ENCODE measurements at regions not wholly inside any gene's neighbourhood (a gene's known extent, or its start where the extent isn't known, plus 50 kb on each side); places are given as distances from the start of the nearest gene placed in this dataset.

- POLR2A ChIA-PET = no interaction called here
- no peak for TF ChIP-seq CTCF (IDR thresholded peaks at IDR 0.05; ENCODE audit: insufficient read depth, low read length, missing control alignments)
- no peak overlapping the region for H3K4me3 ChIP-seq (ENCODE audit: low read depth, low read length)
- CTCF ChIA-PET = no interaction called here
- DNase-seq (ENCODE audit: low read depth, low spot score) = no peak
Observed at GRCh38 chr22:35475545-35475944, 65.1 kb upstream of the RASD2 start.

DNA sequence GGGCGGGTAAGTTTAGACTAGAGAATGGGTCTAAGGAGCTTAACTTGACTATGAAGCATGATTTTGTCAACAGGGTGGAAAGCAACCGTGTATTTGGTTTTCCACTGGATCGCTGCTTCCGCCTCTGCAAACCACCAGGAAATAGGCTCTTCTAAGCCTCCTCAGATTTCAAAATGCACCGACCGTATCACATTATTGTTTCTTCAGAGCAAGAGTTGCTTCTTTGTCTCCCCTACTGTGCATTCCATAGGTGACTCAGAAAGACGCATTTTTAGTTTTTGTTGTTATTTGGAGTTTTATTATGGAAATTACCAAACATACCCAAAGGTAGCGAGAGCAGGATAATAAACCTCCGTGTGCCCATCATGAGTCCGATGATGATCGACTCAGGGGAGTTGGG, 64.3 kb upstream of the RASD2 start:
- POLR2A ChIA-PET = no interaction called here

DNA sequence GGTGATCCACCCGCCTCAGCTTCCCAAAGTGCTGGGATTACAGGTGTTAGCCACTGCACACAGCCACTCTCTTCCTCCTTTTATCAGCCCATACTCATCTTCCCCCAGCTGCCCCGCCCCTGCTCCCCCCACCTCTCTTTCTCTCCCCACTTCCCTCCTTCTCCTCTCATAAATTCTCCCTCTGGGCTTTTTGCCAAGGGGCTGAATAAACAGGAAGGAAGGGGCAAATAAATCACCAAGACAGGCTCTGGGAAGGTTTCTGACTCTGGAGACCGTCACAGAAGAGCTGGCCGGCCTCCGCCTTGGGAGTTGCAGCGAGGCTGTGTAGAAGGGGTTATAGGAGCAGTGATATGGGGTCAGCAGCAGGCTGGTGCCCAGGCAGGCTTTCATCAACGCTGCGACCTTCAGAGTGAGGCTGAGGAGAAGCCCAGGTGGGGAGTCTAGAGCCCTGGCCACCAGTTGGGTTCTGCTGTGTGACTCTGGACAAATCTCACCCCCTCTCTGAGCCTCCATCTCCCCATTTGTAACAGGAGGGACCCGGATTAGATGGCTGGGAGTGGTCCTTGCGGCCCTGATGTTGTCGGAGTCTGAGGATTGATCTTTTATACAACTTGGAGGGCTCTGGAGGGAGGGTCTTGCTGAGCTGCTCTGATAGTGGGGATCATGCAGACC, 62.6 kb upstream of the RASD2 start:
- CTCF ChIA-PET = no interaction called here

More for the DNA sequence above, 64.3 kb upstream of the RASD2 start:
- DNase-seq (ENCODE audit: low read depth, low spot score) = no peak
- no peak overlapping the region for H3K4me3 ChIP-seq (ENCODE audit: low read depth, low read length)
- CTCF ChIA-PET = no interaction called here
- no peak for TF ChIP-seq CTCF (IDR thresholded peaks at IDR 0.05; ENCODE audit: insufficient read depth, low read length, missing control alignments)

GRCh38 chr22:35478633-35479107, 62.0 kb upstream of the RASD2 start:
- no peak for TF ChIP-seq CTCF (IDR thresholded peaks at IDR 0.05; ENCODE audit: insufficient read depth, low read length, missing control alignments)
- no peak for DNase-seq (ENCODE audit: low read depth, low spot score)
- ChIA-PET POLR2A (no interaction called here), CTCF (no interaction called here)
- no peak overlapping the region for H3K4me3 ChIP-seq (ENCODE audit: low read depth, low read length)

More for the DNA sequence above, 62.6 kb upstream of the RASD2 start:
- POLR2A ChIA-PET = no interaction called here
- no peak for TF ChIP-seq CTCF (IDR thresholded peaks at IDR 0.05; ENCODE audit: insufficient read depth, low read length, missing control alignments)
- H3K4me3 ChIP-seq (ENCODE audit: low read depth, low read length) = no peak overlapping the region
- peak; percentile 24 for DNase-seq (ENCODE audit: low read depth, low spot score)

- DNase-seq (ENCODE audit: low read depth, low spot score) = no peak
- ChIA-PET POLR2A (no interaction called here), CTCF (interaction anchor here (0.9 to 1.5 kb wide), 2 partner anchors 10 to 103 kb away, joined by 3 read pairs; no protein-coding TSS in a partner anchor)
- H3K4me3 ChIP-seq (ENCODE audit: low read depth, low read length) = no peak overlapping the region
- no peak for TF ChIP-seq CTCF (IDR thresholded peaks at IDR 0.05; ENCODE audit: insufficient read depth, low read length, missing control alignments)
Observed at GRCh38 chr22:35479359-35479758, 61.3 kb upstream of the RASD2 start.

DNA sequence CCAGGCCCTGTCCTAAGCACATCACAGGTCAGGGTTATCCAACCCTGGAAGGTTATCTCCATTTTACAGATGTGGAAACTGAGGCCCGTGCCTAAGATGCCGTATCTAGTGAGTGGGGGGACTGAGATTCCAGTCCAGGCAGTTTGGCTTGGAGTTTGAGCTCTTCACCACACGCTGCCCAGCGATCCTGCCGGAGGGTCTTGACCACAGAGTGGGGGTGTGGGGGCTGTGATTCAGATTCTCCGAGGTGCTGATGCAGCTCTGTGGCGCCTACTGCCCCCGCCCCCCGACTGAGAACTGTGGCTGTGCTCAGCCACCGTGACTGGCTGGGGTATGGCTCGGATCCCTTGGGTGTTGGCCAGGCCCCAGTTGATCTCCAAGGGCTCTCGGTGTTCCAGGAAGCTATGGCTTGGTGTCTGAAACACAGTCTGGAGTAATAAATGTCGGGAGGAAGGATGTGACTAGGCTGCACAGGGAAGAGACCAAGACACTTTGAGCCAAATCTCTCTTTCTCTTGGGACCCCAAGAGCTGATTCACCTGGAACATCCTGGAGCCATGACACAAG, 60.6 kb upstream of the RASD2 start:
- H3K4me3 ChIP-seq (ENCODE audit: low read depth, low read length) = no peak overlapping the region
- DNase-seq (ENCODE audit: low read depth, low spot score) = no peak
- ChIA-PET POLR2A (no interaction called here), CTCF (interaction anchor here (0.9 to 1.5 kb wide), 3 partner anchors 11 to 102 kb away, joined by 3 read pairs; no protein-coding TSS in a partner anchor)
- no peak for TF ChIP-seq CTCF (IDR thresholded peaks at IDR 0.05; ENCODE audit: insufficient read depth, low read length, missing control alignments)
